A549 (cell line): ENCODE measurements at regions not wholly inside any gene's neighbourhood (a gene's known extent, or its start where the extent isn't known, plus 50 kb on each side); places are given as distances from the start of the nearest gene placed in this dataset.
A peak's percentile ranks its signal among the peaks of the same experiment; 100 is the strongest.
"Not testable (repeated sequence)": the region's sequence is repeated elsewhere in the genome, so short reads cannot be mapped to it uniquely, and the experiment has no call there.

Experiments
- ATAC-seq, 2 experiments: fragments of 200-7000 bp in 1 of 2; fragments of >200 bp in 1 of 2; cut with Nextera tagmentation in 1 of 2; cut with Tn5 transposase in 1 of 2; 3 replicates each; pipeline versions ENCODE4 v1.8.0 to v1.9.1; 2018 to 2020; ENCODE audit warnings: mild to moderate bottlenecking in 1 of 2, moderate library complexity in 1 of 2
- CTCF ChIA-PET: fragments of 300-600 bp; sonication (Branson Sonifier 250); formaldehyde crosslinking; extraction: SDS; loops from one replicate; lab custom pipeline; 2021; ENCODE audit warnings: antibody characterized with exemption, inconsistent platforms; lab: Yijun Ruan, JAX
- POLR2A ChIA-PET: fragments of 350-600 bp; formaldehyde crosslinking; extraction: SDS; loops from one replicate; lab custom pipeline; 2021; ENCODE audit warnings: antibody characterized with exemption, inconsistent platforms; lab: Yijun Ruan, JAX
- DNase-seq, 2 experiments: peaks; one replicate each; pipeline versions ENCODE4 v3.0.0 to v3.0.0-alpha.2; 2011 to 2016; ENCODE audit warnings: low read depth in 1 of 2, low spot score in 1 of 2
- FAIRE-seq: peaks from 2 replicates; lab custom pipeline; 2011; peaks lifted over from hg19 to GRCh38; lab: Jason Lieb, UNC
- H3K27ac ChIP-seq, 2 experiments: fragments of >200 bp; sonication (Bioruptor Twin); formaldehyde crosslinking; 3 replicates each; pipeline ENCODE4 v1.5.1; 2016 to 2017
- H3K4me1 ChIP-seq: fragments of >200 bp; sonication (Bioruptor Twin); formaldehyde crosslinking; 3 replicates; pipeline ENCODE4 v1.6.1; 2016
- H3K4me2 ChIP-seq: fragments of >200 bp; sonication (Bioruptor Twin); formaldehyde crosslinking; 3 replicates; pipeline ENCODE4 v1.6.1; 2016
- H3K4me3 ChIP-seq: fragments of >200 bp; sonication (Bioruptor Twin); formaldehyde crosslinking; 3 replicates; pipeline ENCODE4 v1.5.1; 2016
- H3K9me3 ChIP-seq: fragments of >200 bp; sonication (Bioruptor Twin); formaldehyde crosslinking; 3 replicates; pipeline ENCODE4 v1.6.1; 2016
- BHLHE40 ChIP-seq: IDR thresholded peaks from 2 replicates; pipeline ENCODE4 v1.6.1; 2012; ENCODE audit warnings: low read depth, low read length, inconsistent platforms
- CHD4 ChIP-seq: fragments of 200-600 bp; sonication (generic); IDR thresholded peaks from 2 replicates; pipeline ENCODE4 v1.6.1; 2016; ENCODE audit warnings: antibody characterized with exemption, mild to moderate bottlenecking, borderline replicate concordance
- ELK1 ChIP-seq: fragments of 150-350 bp; IDR thresholded peaks from 2 replicates; pipeline ENCODE4 v1.6.1; 2014; ENCODE audit warnings: low read depth, mild to moderate bottlenecking, low read length
- EP300 ChIP-seq, 2 experiments: fragments of >200 bp; sonication (Bioruptor Twin); formaldehyde crosslinking; IDR thresholded peaks; 2 replicates in 1 of 2; 3 replicates in 1 of 2; pipeline ENCODE4 v1.6.1; 2016 to 2017
- FOSB ChIP-seq: fragments of 250-450 bp; sonication (Bioruptor Pico); IDR thresholded peaks from 2 replicates; pipeline ENCODE4 v1.5.0; 2020; ENCODE audit warnings: mild to moderate bottlenecking, moderate library complexity
- FOSL2 ChIP-seq, 2 experiments: fragments of 450-650 bp in 1 of 2; fragments of >200 bp in 1 of 2; sonication (Bioruptor Twin) in 1 of 2; formaldehyde crosslinking; IDR thresholded peaks; 2 replicates each; pipeline versions ENCODE4 v1.5.0 to v1.6.1; 2016 to 2020; ENCODE audit warnings: mild to moderate bottlenecking in 1 of 2, moderate library complexity in 1 of 2
- HES2 ChIP-seq: fragments of >200 bp; sonication (Bioruptor Twin); formaldehyde crosslinking; IDR thresholded peaks from 2 replicates; pipeline ENCODE4 v1.6.1; 2016
- MAZ ChIP-seq: fragments of 150-350 bp; IDR thresholded peaks from 2 replicates; pipeline ENCODE4 v1.6.1; 2014; ENCODE audit warnings: antibody characterized with exemption, low read depth, low read length, borderline replicate concordance
- NR3C1 ChIP-seq: fragments of >200 bp; sonication (Bioruptor Twin); formaldehyde crosslinking; IDR thresholded peaks from 3 replicates; pipeline ENCODE4 v1.6.1; 2017
- PHF8 ChIP-seq: fragments of 200-600 bp; sonication (generic); IDR thresholded peaks from 2 replicates; pipeline ENCODE4 v1.6.1; 2016; ENCODE audit warnings: low read depth, mild to moderate bottlenecking, antibody characterized with exemption, moderate library complexity, borderline replicate concordance
- RCOR1 ChIP-seq: fragments of 150-350 bp; IDR thresholded peaks from 2 replicates; pipeline ENCODE4 v1.6.1; 2014; ENCODE audit warnings: antibody characterized with exemption, low read length, low read depth
- RFX5 ChIP-seq: fragments of 450-650 bp; IDR thresholded peaks from 2 replicates; pipeline ENCODE4 v1.7.1; 2014; ENCODE audit warnings: antibody characterized with exemption, mild to moderate bottlenecking, moderate library complexity
- TFCP2L1 ChIP-seq: fragments of 250-450 bp; sonication (Bioruptor Pico); IDR thresholded peaks from 2 replicates; pipeline ENCODE4 v1.5.0; 2021; ENCODE audit warnings: mild to moderate bottlenecking
- ZFP36 ChIP-seq: fragments of 450-650 bp; IDR thresholded peaks from 2 replicates; pipeline ENCODE4 v1.6.1; 2014; ENCODE audit warnings: borderline replicate concordance; ENCODE audit not compliant: partially characterized antibody
- WGBS: methylation state at CpG from one replicate; pipeline ENCODE4 v1.1.6; 2017; ENCODE audit errors: missing lambda C conversion rate; 5-methylcytosine and 5-hydroxymethylcytosine counted together
- TF ChIP-seq, protein P1 (sequence below): IDR thresholded peaks from 2 replicates; pipeline ENCODE4 v1.6.1; 2012

DNA sequence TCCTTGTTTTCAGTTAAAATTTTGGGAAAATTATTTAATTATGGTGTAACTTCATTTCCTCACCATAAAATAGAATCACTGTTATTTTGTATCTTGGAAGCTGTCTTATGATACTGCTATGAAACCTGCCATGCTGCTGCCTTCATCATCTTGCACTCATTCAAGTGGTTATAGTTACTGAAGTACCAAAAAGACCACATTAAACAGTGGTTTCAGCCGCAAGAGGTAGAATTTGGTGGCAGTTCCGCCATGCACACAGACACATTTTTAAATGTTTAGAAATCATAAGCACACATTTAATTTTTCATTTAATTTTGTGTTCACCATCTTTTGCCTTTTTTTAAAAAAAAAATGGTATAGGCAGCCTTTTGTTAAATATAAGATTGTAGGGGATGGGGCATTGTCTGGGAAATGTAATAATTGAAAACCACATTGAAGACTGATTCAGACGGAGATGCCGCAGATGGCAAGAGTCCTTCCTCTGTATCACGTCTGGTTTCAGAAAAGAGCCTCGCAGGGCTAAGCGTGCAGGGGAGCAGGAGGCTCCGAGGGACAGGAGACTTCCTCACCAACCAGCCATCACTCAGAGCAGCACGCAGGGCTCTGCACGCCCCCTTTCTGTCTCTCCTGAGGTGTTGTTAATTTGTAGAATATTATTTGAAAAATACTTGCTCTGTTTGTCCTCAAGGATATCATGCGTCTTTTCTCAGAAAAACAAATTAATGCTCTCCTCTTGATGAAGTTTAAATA is 115.2 kb upstream of the PELI2 start (continued):
- TF ChIP-seq ELK1: no peak
- TF ChIP-seq, protein P1, sequence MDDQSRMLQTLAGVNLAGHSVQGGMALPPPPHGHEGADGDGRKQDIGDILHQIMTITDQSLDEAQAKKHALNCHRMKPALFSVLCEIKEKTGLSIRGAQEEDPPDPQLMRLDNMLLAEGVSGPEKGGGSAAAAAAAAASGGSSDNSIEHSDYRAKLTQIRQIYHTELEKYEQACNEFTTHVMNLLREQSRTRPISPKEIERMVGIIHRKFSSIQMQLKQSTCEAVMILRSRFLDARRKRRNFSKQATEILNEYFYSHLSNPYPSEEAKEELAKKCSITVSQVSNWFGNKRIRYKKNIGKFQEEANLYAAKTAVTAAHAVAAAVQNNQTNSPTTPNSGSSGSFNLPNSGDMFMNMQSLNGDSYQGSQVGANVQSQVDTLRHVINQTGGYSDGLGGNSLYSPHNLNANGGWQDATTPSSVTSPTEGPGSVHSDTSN: no peak
- no peak for TF ChIP-seq HES2
- no peak for TF ChIP-seq EP300 (IDR thresholded peaks at IDR 0.05)
- no peak for TF ChIP-seq BHLHE40
- no peak for TF ChIP-seq FOSB (CRISPR knock-in tag)
- TF ChIP-seq CHD4: no peak
- no peak for TF ChIP-seq ZFP36

DNA sequence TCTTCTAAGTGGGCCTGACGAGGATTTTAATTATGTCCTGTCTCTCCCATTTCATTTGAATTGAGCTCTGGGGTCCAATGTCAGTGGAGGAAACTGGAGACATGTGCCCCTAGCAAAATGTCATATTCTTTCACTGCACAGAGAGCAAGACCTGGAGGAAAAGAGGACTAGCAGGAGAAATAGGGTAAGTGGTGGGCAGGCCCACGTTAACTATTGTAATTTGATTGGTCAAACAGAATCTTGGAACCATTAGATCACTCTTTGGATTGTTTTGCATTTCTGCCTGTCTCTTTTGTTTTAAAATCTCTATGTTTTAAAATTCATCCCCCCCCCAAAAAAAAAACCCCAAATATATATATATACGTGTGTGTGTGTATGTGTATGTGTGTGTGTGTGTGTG is 113.9 kb upstream of the PELI2 start:
- WGBS: 55% methylated on average over 3 of the region's 3 CpGs
- CTCF ChIA-PET: no interaction called here
- POLR2A ChIA-PET: no interaction called here
- ATAC-seq: no peak
- H3K27ac ChIP-seq: no peak overlapping the region
- no peak for DNase-seq
- FAIRE-seq: no peak
- peak overlapping the region; percentile 68 for H3K4me2 ChIP-seq
- H3K4me3 ChIP-seq: no peak overlapping the region
- no peaks in the 10 kb centered on the region for H3K9me3 ChIP-seq
- TF ChIP-seq BHLHE40 (no peak), RCOR1 (no peak)
- TF ChIP-seq, all 56 proteins: peak for 0
- H3K4me1 ChIP-seq: peaks cover 22% of the 10 kb centered on the region; the same call in 2 of the 3 replicates

DNA sequence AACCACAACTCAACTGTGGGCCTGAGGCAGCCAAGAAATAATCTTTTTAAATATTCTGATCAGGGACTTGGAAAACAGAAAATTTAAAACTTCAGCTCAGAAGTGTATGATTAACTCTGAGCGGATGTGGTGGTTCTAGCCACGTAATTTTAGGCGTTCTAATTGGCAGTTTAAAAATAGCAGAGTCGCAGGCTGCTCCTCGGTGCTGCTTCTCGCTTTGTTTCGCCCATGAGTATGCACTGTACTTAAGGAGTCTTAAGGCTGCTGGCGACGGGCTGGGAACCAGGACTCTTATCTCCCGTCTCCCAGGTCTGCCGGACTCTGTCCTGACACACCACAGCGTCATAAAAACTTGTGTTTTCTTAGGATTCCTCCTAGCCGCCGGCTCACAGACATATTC is 113.4 kb upstream of the PELI2 start:
- Histone ChIP-seq H3K4me1 (peaks cover 22% of the 10 kb centered on the region; the same call in 2 of the 3 replicates), H3K4me2 (peak overlapping the region; percentile 68)
- no peak for FAIRE-seq
- 15% methylated on average over 14 of the region's 14 CpGs for WGBS
- no peak for TF ChIP-seq NR3C1
- no peak for TF ChIP-seq MAZ
- no peak for TF ChIP-seq TFCP2L1 (CRISPR knock-in tag)
- TF ChIP-seq, all 56 proteins: peak for 0
- ChIA-PET CTCF (interaction anchor here (1.3 kb wide), 1 partner anchor 335 kb away, joined by 3 read pairs; no protein-coding TSS in a partner anchor), POLR2A (no interaction called here)
- no peaks in the 10 kb centered on the region for H3K9me3 ChIP-seq
- ATAC-seq (peak; percentile 84 to 90), DNase-seq (peak in 1 of 2 experiments; percentile 59)
- H3K4me3 ChIP-seq: peak overlapping the region; percentile 21; the same call in 1 of the 3 replicates
- peak overlapping the region; percentile 23 to 36; a peak in 4 of 6 replicates for H3K27ac ChIP-seq

DNA sequence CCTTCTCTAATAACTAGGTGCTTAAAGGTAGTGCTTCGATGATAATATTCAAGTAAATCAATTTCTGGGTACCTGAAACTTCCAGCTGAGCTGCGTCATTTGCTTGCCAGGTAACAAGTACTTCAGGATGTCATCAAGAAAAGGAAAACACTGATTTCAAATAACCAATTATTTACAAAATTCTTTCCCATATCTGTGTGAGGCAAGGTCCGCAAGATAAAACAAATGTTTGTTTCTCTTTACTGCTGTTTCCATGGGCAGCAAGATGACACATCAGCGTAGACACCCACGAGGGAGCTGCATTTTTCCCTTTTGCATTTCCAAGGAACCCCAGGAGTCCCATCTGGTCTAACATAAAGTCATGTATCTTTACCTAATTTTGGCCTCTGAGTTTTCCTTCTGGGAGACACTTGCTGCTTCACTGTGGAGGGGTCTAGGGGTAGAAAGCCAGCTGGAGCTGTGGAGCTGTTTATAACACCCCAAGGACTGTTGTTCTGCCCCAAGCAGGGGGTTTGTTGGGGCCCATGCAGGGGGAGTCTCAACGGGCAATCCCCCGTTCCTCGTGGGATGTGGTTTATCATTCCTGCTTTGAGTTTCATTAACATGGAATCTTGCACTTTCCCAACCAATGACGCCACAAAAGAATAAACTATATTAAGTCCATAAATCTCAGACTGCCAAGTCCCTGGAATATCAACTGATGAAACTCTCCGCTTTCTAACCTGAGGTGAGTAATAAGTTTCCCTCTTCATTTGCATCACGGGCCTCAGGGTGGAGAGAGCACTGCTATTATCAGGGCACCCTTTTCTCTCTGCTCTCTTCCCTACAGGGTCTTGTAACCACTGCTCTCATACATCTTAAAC is 112.8 kb upstream of the PELI2 start:
- peak; percentile 22 to 69 for DNase-seq
- Histone ChIP-seq H3K27ac (peak overlapping the region; percentile 23 to 36; a peak in 4 of 6 replicates), H3K4me3 (peak overlapping the region; percentile 21; the same call in 1 of the 3 replicates)

GRCh38 chr14:56007491-56007890 is 110.7 kb upstream of the PELI2 start:
- peaks cover 18% of the 10 kb centered on the region; the same call in 2 of the 3 replicates for H3K4me1 ChIP-seq
- FAIRE-seq, H3K4me2 ChIP-seq, H3K9me3 ChIP-seq, H3K4me3 ChIP-seq, ATAC-seq, POLR2A ChIA-PET, CTCF ChIA-PET, H3K27ac ChIP-seq: not testable (repeated sequence)
- DNase-seq: peak in 1 of 2 experiments; percentile 42
- WGBS: 52% methylated on average over 5 of the region's 5 CpGs

More for the DNA sequence above, 112.8 kb upstream of the PELI2 start:
- ChIA-PET POLR2A (no interaction called here), CTCF (interaction anchor here (0.6 to 1.3 kb wide), 2 partner anchors 335 to 1882 kb away, joined by 3 read pairs; no protein-coding TSS in a partner anchor)
- Histone ChIP-seq H3K4me1 (peaks cover 22% of the 10 kb centered on the region; the same call in 2 of the 3 replicates), H3K4me2 (peak overlapping the region; percentile 68), H3K9me3 (no peaks in the 10 kb centered on the region)
- ATAC-seq: peak; percentile 83 to 88
- 57% methylated on average over 11 of the region's 11 CpGs for WGBS
- TF ChIP-seq RFX5 (no peak), FOSL2 (IDR thresholded peaks at IDR 0.05) (no peak), FOSL2 (CRISPR knock-in tag; IDR thresholded peaks at IDR 0.05) (peak; percentile 48; the same call in 1 of the 2 replicates), PHF8 (no peak)
- no peak for FAIRE-seq
